ENCODE measurements at regions not wholly inside any gene's neighbourhood (a gene's known extent, or its start where the extent isn't known, plus 50 kb on each side); places are given as distances from the start of the nearest gene placed in this dataset.

- no peaks in the 10 kb centered on the region for H3K9me3 Mint-ChIP-seq (ENCODE audit: low read depth)
- DNase-seq (no peak), ATAC-seq (no peak)
- no peaks in the 10 kb centered on the region for H3K4me1 Mint-ChIP-seq
- no peak overlapping the region for H3K27ac Mint-ChIP-seq
- no peak overlapping the region for H3K4me3 Mint-ChIP-seq
- no peaks in the 10 kb centered on the region for H3K36me3 Mint-ChIP-seq (ENCODE audit: low read depth)
- H3K27me3 Mint-ChIP-seq, result peaks cover 7% of the 10 kb centered on the region
- intact Hi-C loops (cut with DNase I, micrococcal nuclease), result no loop called here
- ChIA-PET POLR2A (no interaction called here), CTCF (interaction anchor here (1.9 kb wide), 1 partner anchor 14 kb away, joined by 4 read pairs; no protein-coding TSS in a partner anchor)
Observed at GRCh38 chr21:15134701-15135470, 70.1 kb upstream of the NRIP1 start.

- Mint-ChIP-seq H3K4me3 (no peak overlapping the region), H3K4me1 (no peaks in the 10 kb centered on the region), H3K27me3 (peaks cover 8% of the 10 kb centered on the region), H3K27ac (no peak overlapping the region), H3K36me3 (ENCODE audit: low read depth) (no peaks in the 10 kb centered on the region), H3K9me3 (ENCODE audit: low read depth) (no peaks in the 10 kb centered on the region)
- POLR2A ChIA-PET, result no interaction called here
- no peak for ATAC-seq
- CTCF ChIA-PET, result interaction anchor here (0.8 kb wide), 1 partner anchor 17 kb away, joined by 4 read pairs; no protein-coding TSS in a partner anchor
- DNase-seq, result no peak
- intact Hi-C loops (cut with DNase I, micrococcal nuclease), result no loop called here
Observed at GRCh38 chr21:15135867-15136629, 71.2 kb upstream of the NRIP1 start.

- ChIA-PET CTCF (no interaction called here), POLR2A (no interaction called here)
- intact Hi-C loops (cut with DNase I, micrococcal nuclease), result no loop called here
- peaks cover 8% of the 10 kb centered on the region for H3K27me3 Mint-ChIP-seq
- no peaks in the 10 kb centered on the region for H3K4me1 Mint-ChIP-seq
- no peaks in the 10 kb centered on the region for H3K9me3 Mint-ChIP-seq (ENCODE audit: low read depth)
- no peak overlapping the region for H3K27ac Mint-ChIP-seq
- ATAC-seq (no peak), DNase-seq (no peak)
- no peaks in the 10 kb centered on the region for H3K36me3 Mint-ChIP-seq (ENCODE audit: low read depth)
- no peak overlapping the region for H3K4me3 Mint-ChIP-seq
Observed at GRCh38 chr21:15138490-15138889, 73.7 kb upstream of the NRIP1 start.

- H3K27ac Mint-ChIP-seq, result no peak overlapping the region
- H3K4me3 Mint-ChIP-seq, result no peak overlapping the region
- no peak for DNase-seq
- H3K36me3 Mint-ChIP-seq (ENCODE audit: low read depth), result no peaks in the 10 kb centered on the region
- POLR2A ChIA-PET, result no interaction called here
- H3K27me3 Mint-ChIP-seq, result peaks cover 8% of the 10 kb centered on the region
- H3K4me1 Mint-ChIP-seq, result no peaks in the 10 kb centered on the region
- intact Hi-C loops (cut with DNase I, micrococcal nuclease), result no loop called here
- ATAC-seq, result no peak
- no peaks in the 10 kb centered on the region for H3K9me3 Mint-ChIP-seq (ENCODE audit: low read depth)
- CTCF ChIA-PET, result interaction anchor here (1.0 kb wide), 1 partner anchor 11 kb away, joined by 3 read pairs; no protein-coding TSS in a partner anchor
Observed at GRCh38 chr21:15139898-15140297, 75.1 kb upstream of the NRIP1 start.

- intact Hi-C loops (cut with DNase I, micrococcal nuclease), result no loop called here
- ChIA-PET POLR2A (no interaction called here), CTCF (no interaction called here)
- Mint-ChIP-seq H3K27ac (no peak overlapping the region), H3K4me3 (no peak overlapping the region), H3K36me3 (ENCODE audit: low read depth) (no peaks in the 10 kb centered on the region), H3K9me3 (ENCODE audit: low read depth) (no peaks in the 10 kb centered on the region), H3K4me1 (no peaks in the 10 kb centered on the region), H3K27me3 (peaks cover 8% of the 10 kb centered on the region)
- ATAC-seq (no peak), DNase-seq (no peak)
Observed at GRCh38 chr21:15140321-15141019, 75.7 kb upstream of the NRIP1 start.

GRCh38 chr21:15141261-15141970, 76.6 kb upstream of the NRIP1 start:
- Mint-ChIP-seq H3K27me3 (peaks cover 8% of the 10 kb centered on the region), H3K4me3 (no peak overlapping the region), H3K27ac (no peak overlapping the region), H3K4me1 (no peaks in the 10 kb centered on the region), H3K36me3 (ENCODE audit: low read depth) (no peaks in the 10 kb centered on the region), H3K9me3 (ENCODE audit: low read depth) (no peaks in the 10 kb centered on the region)
- CTCF ChIA-PET, result no interaction called here
- intact Hi-C loops (cut with DNase I, micrococcal nuclease), result no loop called here
- POLR2A ChIA-PET, result no interaction called here
- no peak for DNase-seq
- no peak for ATAC-seq

- Mint-ChIP-seq H3K27me3 (peaks cover 5% of the 10 kb centered on the region), H3K4me1 (no peaks in the 10 kb centered on the region), H3K36me3 (ENCODE audit: low read depth) (no peaks in the 10 kb centered on the region), H3K4me3 (no peak overlapping the region), H3K9me3 (ENCODE audit: low read depth) (no peaks in the 10 kb centered on the region), H3K27ac (no peak overlapping the region)
- no peak for DNase-seq
- ChIA-PET POLR2A (no interaction called here), CTCF (no interaction called here)
- intact Hi-C loops (cut with DNase I, micrococcal nuclease), result no loop called here
- ATAC-seq, result no peak
Observed at GRCh38 chr21:15144026-15144425, 79.2 kb upstream of the NRIP1 start.

- ATAC-seq, result no peak
- CTCF ChIA-PET, result interaction anchor here (1.5 kb wide), 1 partner anchor 19 kb away, joined by 4 read pairs; no protein-coding TSS in a partner anchor
- POLR2A ChIA-PET, result no interaction called here
- Mint-ChIP-seq H3K27me3 (no peaks in the 10 kb centered on the region), H3K4me3 (no peak overlapping the region), H3K27ac (no peak overlapping the region), H3K9me3 (ENCODE audit: low read depth) (no peaks in the 10 kb centered on the region), H3K4me1 (no peaks in the 10 kb centered on the region), H3K36me3 (ENCODE audit: low read depth) (no peaks in the 10 kb centered on the region)
- no peak for DNase-seq
- intact Hi-C loops (cut with DNase I, micrococcal nuclease), result no loop called here
Observed at GRCh38 chr21:15148437-15148836, 83.6 kb upstream of the NRIP1 start.

- Mint-ChIP-seq H3K27ac (no peak overlapping the region), H3K4me1 (peaks cover 2% of the 10 kb centered on the region), H3K4me3 (no peak overlapping the region), H3K9me3 (ENCODE audit: low read depth) (peaks cover 3% of the 10 kb centered on the region), H3K27me3 (no peaks in the 10 kb centered on the region), H3K36me3 (ENCODE audit: low read depth) (no peaks in the 10 kb centered on the region)
- ATAC-seq (no peak), DNase-seq (no peak)
- ChIA-PET CTCF (no interaction called here), POLR2A (no interaction called here)
- intact Hi-C loops (cut with DNase I, micrococcal nuclease), result no loop called here
Observed at GRCh38 chr21:15149600-15150224, 84.9 kb upstream of the NRIP1 start.

- Mint-ChIP-seq H3K4me3 (no peak overlapping the region), H3K9me3 (ENCODE audit: low read depth) (peaks cover 4% of the 10 kb centered on the region), H3K27ac (no peak overlapping the region), H3K36me3 (ENCODE audit: low read depth) (no peaks in the 10 kb centered on the region), H3K27me3 (no peaks in the 10 kb centered on the region), H3K4me1 (peaks cover 5% of the 10 kb centered on the region)
- ChIA-PET POLR2A (no interaction called here), CTCF (interaction anchor here (0.7 to 1.0 kb wide), 2 partner anchors 12 to 361 kb away, joined by 3 read pairs; no protein-coding TSS in a partner anchor)
- no peak for ATAC-seq
- no peak for DNase-seq
- intact Hi-C loops (cut with DNase I, micrococcal nuclease), result no loop called here
Observed at GRCh38 chr21:15151385-15152103, 86.7 kb upstream of the NRIP1 start.

GRCh38 chr21:15152591-15152990, 87.8 kb upstream of the NRIP1 start:
- ChIA-PET CTCF (no interaction called here), POLR2A (no interaction called here)
- Mint-ChIP-seq H3K4me1 (peaks cover 5% of the 10 kb centered on the region), H3K4me3 (no peak overlapping the region), H3K36me3 (ENCODE audit: low read depth) (no peaks in the 10 kb centered on the region), H3K9me3 (ENCODE audit: low read depth) (peaks cover 4% of the 10 kb centered on the region), H3K27me3 (no peaks in the 10 kb centered on the region), H3K27ac (no peak overlapping the region)
- intact Hi-C loops (cut with DNase I, micrococcal nuclease), result no loop called here
- ATAC-seq (no peak), DNase-seq (no peak)

Measured in activated CD4-positive, alpha-beta T cell treated with anti-CD3 and anti-CD28 coated beads for 36 hours (primary cell).